Right renal cortex interstitium (tissue), 3 donors: ENCODE measurements at regions not wholly inside any gene's neighbourhood (a gene's known extent, or its start where the extent isn't known, plus 50 kb on each side); places are given as distances from the start of the nearest gene placed in this dataset.
"Not testable (repeated sequence)": the region's sequence is repeated elsewhere in the genome, so short reads cannot be mapped to it uniquely, and the experiment has no call there.

Experiments used
- DNase-seq, 3 donors: peaks; one replicate each; pipeline ENCODE4 v3.0.0-alpha.2; 2013; ENCODE audit warnings: low read depth in 3 of 3, low spot score in 2 of 3

GRCh38 chr5:75848077-75848476 lies 130.8 kb upstream of the POC5 start:
- no peak for DNase-seq

GRCh38 chr5:75847561-75848021 lies 130.4 kb upstream of the POC5 start:
- no peak for DNase-seq

- no peak for DNase-seq
Measured at GRCh38 chr5:75844301-75844700, 127.1 kb upstream of the POC5 start.

GRCh38 chr5:75843319-75843718 lies 126.1 kb upstream of the POC5 start:
- DNase-seq: no peak

GRCh38 chr5:75839547-75839946 lies 122.3 kb upstream of the POC5 start:
- no peak for DNase-seq

GRCh38 chr5:75837258-75837841 lies 120.1 kb upstream of the POC5 start:
- DNase-seq: no peak

GRCh38 chr5:75831561-75831960 lies 114.3 kb upstream of the POC5 start:
- no peak for DNase-seq

- DNase-seq: no peak
Measured at GRCh38 chr5:75828029-75828428, 110.8 kb upstream of the POC5 start.

- DNase-seq: no peak
Measured at GRCh38 chr5:75824323-75824722, 107.1 kb upstream of the POC5 start.

- no peak for DNase-seq
Measured at GRCh38 chr5:75823811-75824210, 106.6 kb upstream of the POC5 start.

- no peak for DNase-seq
Measured at GRCh38 chr5:75818661-75819060, 101.4 kb upstream of the POC5 start.

GRCh38 chr5:75799695-75800094 lies 82.5 kb upstream of the POC5 start:
- DNase-seq: not testable (repeated sequence)

GRCh38 chr5:75769338-75769737 lies 52.1 kb upstream of the POC5 start:
- not testable (repeated sequence) for DNase-seq
